GM18858 (cell line): ENCODE measurements at regions not wholly inside any gene's neighbourhood (a gene's known extent, or its start where the extent isn't known, plus 50 kb on each side); places are given as distances from the start of the nearest gene placed in this dataset.
A peak's percentile ranks its signal among the peaks of the same experiment; 100 is the strongest.
"Not testable (repeated sequence)": the region's sequence is repeated elsewhere in the genome, so short reads cannot be mapped to it uniquely, and the experiment has no call there.

Source experiments
- ATAC-seq: cut with Tn5 transposase; IDR thresholded peaks from one replicate; pipeline ENCODE4 v1.9.1; 2021; ENCODE audit not compliant: unreplicated experiment

DNA sequence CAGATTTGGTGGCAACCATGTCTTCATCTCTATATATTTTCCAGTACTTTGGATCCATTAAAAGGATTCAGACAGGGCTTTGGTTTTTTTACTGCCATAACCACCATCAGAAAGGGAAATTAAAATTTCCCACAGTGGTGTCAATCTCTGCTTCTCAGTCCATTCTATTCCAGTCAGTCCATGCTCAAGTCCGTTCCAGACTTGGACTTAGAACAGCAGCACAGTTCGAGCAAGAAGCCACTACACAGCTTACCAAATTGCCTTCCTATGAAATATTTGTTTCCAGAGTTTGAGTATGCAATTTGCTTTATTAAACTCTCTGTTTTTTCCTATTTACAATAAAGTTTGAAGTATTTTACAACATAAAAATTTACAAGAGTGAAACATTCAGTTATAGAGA lies 306.5 kb upstream of the GULP1 start:
- no peak for ATAC-seq

GRCh38 chr2:187985923-187986322 lies 305.8 kb upstream of the GULP1 start:
- ATAC-seq, result no peak

GRCh38 chr2:187986390-187987105 lies 305.1 kb upstream of the GULP1 start:
- no peak for ATAC-seq

GRCh38 chr2:187988348-187988747 lies 303.3 kb upstream of the GULP1 start:
- ATAC-seq, result no peak

- ATAC-seq, result peak; percentile 33
Observed at GRCh38 chr2:187989925-187990623, 301.6 kb upstream of the GULP1 start.

DNA sequence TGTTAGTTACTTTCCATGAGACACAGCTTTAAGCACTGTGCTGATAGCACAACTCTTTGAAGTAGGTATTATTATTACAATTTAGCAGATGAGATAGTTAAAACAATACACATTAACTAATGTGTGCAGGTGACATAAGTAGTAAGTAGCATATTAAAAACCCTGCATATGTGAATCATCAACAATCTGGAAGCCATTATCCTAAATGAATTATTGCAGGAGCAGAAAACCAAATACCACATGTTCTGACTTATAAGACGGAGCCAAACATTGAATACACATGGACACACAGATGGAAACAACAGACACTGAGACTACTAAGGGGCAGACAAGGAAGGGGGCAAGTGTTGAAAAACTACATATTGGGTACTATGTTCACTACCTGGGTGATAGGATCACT lies 300.3 kb upstream of the GULP1 start:
- no peak for ATAC-seq

DNA sequence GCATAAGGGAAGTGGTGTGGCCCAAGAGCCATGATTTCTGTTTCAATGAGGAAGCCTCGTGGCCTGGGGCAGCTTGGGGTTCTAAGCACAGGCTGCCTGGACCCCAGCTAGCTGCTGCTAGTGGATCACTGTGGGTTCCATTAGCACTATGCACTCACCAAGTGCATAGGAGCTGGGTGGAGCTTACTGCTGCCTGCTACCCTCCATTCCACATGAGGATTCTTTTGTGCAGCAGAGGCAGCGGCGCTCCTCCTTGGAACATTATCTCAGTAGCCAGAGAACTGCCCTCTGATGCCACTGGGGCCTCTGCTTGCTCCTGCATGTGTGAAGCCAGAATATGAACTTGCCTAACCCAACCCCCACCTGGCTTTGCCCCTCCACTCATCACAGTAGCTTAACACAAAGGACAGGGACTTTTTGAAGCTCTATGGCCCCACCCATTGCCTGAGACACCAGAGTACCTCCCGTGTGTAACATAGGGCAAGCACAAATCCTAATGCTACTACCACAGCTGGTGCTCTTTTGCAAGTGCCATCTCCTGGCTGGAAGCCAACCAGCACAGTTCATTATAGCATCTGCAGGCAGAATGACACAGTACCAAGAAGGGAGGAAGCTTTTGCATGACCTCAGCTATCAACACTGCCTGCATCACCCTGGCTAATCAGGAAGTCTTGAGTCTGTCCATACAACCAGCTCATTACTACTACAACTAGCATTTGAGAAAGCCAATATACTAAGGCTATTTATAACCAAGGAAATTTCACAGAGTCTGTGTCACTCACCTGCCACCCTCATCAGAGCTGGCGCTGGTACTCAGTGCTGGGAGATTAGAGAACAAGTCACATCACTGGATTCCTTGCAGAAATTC lies 297.0 kb upstream of the GULP1 start:
- ATAC-seq, result peak; percentile 32

GRCh38 chr2:187995556-187995955 lies 296.1 kb upstream of the GULP1 start:
- ATAC-seq, result no peak

DNA sequence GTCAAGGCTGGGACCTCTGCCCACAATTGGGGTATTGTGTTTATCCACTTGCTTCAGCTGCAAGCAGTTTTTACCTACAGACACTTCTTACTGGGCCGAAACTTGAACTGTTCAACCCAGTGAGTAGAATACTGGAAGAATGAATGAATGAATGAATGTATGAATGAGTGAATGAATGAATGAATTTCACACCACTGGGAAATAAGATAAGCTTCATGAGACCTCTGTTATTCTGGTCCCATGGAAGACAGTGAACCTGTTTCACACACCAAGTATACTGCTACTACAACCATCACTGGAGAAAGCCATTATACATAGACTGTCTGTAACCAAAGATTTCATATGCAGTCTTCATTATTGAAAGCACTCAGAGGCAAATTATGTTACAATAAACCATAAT lies 295.0 kb upstream of the GULP1 start:
- ATAC-seq, result no peak

GRCh38 chr2:188000189-188000588 lies 291.5 kb upstream of the GULP1 start:
- no peak for ATAC-seq

GRCh38 chr2:188003800-188004199 lies 287.9 kb upstream of the GULP1 start:
- no peak for ATAC-seq

- no peak for ATAC-seq
Observed at GRCh38 chr2:188013767-188014166, 277.9 kb upstream of the GULP1 start.

DNA sequence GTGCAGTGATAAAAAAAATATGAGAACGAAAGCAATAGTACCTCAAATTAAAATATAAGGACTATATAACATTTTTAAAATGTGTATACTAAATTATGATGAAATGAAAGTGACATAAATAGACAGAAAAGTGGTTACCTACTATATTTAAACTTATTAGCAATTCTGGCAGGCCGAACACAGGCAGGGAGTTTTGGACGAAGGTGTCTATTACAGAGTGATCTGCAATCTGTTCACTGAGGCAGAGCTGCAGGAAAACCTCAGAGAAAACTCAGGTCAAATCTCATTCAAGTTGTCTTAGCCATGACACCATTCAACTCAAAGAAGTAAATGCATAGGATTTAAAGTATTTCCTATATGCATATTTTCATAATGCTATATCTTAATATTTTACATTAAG lies 274.8 kb upstream of the GULP1 start:
- no peak for ATAC-seq

GRCh38 chr2:188022389-188022788 lies 269.3 kb upstream of the GULP1 start:
- ATAC-seq, result no peak

GRCh38 chr2:188023035-188023434 lies 268.6 kb upstream of the GULP1 start:
- ATAC-seq, result no peak

- ATAC-seq, result no peak
Observed at GRCh38 chr2:188024811-188025210, 266.9 kb upstream of the GULP1 start.

DNA sequence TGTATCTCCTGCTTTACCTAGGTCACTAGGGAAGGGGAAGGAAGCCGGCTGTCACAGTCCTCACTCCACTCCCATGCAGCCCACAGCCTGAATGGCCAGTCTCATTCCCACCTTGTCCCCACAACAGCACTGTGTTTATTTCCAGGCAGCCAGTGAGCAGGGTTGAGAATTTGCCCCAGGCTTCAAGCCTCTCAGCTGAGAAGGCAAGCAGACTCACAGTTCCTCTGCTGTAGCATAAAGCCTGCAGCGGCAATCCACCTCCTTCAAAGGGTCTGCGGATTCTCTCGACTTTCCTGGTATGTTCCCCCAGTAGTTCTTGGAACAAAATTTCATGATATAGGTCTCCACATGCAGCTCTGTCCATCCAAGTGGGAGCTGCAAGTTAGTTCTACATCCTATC lies 262.9 kb upstream of the GULP1 start:
- ATAC-seq, result no peak

- ATAC-seq, result no peak
Observed at GRCh38 chr2:188032306-188032705, 259.4 kb upstream of the GULP1 start.

DNA sequence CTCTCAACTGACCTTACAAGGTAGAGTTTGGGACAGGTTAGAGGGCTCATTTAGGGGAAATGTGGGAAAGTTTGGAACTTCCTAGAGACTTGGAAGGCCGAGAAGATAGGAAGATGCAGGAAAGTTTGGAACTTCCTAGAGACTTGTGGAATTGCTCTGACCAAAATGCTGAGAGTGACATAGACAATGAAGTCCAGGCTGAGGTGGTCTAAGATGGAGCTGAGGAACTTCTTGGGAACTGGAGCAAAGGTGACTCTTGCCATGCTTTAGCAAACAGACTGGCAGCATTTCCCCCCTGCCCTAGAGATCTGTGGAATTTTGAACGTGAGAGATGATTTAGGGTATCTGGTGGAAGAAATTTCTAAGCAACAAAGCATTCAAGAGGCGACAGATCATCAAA lies 258.9 kb upstream of the GULP1 start:
- no peak for ATAC-seq

- not testable (repeated sequence) for ATAC-seq
Observed at GRCh38 chr2:188033240-188033639, 258.4 kb upstream of the GULP1 start.

GRCh38 chr2:188034102-188034501 lies 257.6 kb upstream of the GULP1 start:
- ATAC-seq, result not testable (repeated sequence)

DNA sequence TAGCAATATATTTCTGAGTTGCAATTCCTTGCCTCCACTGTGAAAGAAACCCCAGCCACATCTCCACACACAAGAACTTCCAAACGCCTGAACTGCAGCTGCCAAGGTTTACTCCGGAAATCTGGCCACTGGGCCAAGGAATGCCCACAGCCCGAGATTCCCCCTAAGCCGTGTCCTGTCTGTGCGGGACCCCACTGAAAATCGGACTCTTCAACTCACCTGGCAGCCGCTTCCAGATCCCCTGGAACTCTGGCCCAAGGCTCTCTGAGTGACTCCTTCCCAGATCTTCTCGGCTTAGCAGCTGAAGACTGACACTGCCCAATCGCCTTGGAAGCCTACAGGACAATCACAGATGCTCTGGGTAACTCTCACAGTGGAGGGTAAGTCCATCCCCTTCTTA lies 256.3 kb upstream of the GULP1 start:
- ATAC-seq, result not testable (repeated sequence)
